ENCODE measurements at regions not wholly inside any gene's neighbourhood (a gene's known extent, or its start where the extent isn't known, plus 50 kb on each side); places are given as distances from the start of the nearest gene placed in this dataset.
"Not testable (repeated sequence)": the region's sequence is repeated elsewhere in the genome, so short reads cannot be mapped to it uniquely, and the experiment has no call there.

DNA sequence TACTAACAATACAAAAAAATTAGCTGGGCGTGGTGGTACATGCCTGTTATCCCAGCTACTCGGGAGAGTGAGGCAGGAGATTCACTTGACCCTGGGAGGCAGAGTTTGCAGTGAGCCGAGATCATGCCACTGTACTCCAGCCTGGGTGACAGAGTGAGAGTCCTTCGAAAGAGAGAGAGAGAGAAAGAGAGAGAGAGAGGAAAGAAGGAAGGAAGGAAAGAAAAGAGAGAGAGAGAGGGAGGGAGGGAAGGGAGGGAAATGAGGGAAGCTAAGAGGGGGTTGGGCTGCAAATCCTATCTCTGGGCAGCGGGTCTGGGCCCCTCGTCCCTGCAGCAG is 59.9 kb upstream of the TFRC start:
- peaks cover 22% of the 10 kb centered on the region for H3K4me1 Mint-ChIP-seq (ENCODE audit: low read depth)
- no peaks in the 10 kb centered on the region; the same call in 1 of the 2 replicates for H3K9me3 Mint-ChIP-seq
- H3K4me3 Mint-ChIP-seq: no peak overlapping the region
- H3K36me3 Mint-ChIP-seq (ENCODE audit: low read depth): peaks cover 5% of the 10 kb centered on the region
- no peak overlapping the region for H3K27ac Mint-ChIP-seq
- DNase-seq: no peak
- TF ChIP-seq, protein P1, sequence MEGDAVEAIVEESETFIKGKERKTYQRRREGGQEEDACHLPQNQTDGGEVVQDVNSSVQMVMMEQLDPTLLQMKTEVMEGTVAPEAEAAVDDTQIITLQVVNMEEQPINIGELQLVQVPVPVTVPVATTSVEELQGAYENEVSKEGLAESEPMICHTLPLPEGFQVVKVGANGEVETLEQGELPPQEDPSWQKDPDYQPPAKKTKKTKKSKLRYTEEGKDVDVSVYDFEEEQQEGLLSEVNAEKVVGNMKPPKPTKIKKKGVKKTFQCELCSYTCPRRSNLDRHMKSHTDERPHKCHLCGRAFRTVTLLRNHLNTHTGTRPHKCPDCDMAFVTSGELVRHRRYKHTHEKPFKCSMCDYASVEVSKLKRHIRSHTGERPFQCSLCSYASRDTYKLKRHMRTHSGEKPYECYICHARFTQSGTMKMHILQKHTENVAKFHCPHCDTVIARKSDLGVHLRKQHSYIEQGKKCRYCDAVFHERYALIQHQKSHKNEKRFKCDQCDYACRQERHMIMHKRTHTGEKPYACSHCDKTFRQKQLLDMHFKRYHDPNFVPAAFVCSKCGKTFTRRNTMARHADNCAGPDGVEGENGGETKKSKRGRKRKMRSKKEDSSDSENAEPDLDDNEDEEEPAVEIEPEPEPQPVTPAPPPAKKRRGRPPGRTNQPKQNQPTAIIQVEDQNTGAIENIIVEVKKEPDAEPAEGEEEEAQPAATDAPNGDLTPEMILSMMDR (IDR thresholded peaks at IDR 0.05): no peak
- peaks cover 16% of the 10 kb centered on the region for H3K27me3 Mint-ChIP-seq (ENCODE audit: insufficient read depth)

DNA sequence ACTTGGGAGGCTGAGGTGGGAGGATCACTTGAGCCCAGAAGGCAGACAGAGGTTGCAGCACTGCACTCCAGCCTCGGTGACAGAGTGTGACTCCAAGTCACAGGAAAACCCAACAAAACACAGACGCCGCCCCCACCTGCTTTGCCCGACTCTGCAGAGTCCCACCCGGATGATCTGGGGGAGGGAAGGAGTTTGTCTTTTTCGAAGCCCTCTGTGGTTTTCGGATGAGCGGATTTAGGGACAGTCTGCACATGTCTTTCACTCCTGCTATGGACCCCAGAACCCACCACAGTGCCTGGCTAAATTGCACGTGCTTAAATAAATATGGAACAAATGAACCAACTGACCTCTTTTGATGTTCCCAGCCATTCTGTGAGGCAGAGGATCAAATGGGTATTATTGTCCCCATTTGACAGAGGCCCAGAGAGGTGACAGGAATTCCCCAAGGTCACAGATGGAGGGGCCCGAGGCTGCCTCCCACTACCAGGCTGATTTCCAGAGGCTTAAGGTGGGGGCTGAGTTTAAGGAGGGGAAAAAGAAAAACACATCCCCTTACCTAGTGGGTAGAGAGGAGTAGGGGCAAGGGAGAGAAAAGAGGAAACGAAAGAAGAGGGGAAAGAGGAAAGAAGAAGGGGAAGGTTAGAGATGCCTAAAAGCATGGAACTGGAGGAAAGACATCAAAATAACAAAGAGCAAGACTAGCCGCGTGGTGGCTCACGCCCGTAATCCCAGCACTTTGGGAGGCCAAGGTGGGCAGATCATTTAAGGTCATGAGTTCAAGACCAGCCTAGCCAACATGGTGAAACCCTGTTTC is 59.4 kb upstream of the TFRC start:
- H3K27ac Mint-ChIP-seq: no peak overlapping the region
- no peak for DNase-seq

DNA sequence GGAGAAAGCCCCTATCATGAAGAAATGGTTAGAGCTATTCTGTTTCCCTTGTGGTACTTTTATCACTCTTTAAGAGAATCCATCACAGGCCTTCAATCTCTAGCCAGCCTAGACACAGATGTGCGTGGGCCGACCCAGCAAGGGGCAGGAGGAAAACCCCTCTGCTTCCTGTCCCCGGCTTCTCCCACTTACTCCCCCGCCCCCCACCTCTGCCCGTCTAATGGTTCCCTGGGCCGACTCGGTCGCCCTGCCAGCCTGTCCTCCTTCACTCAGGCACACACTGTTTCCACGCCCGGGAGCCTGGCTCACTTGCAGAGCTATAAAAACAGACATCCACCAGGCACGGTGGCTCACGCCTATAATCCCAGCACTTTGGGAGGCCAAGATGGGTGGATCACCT is 58.3 kb upstream of the TFRC start:
- H3K36me3 Mint-ChIP-seq (ENCODE audit: low read depth): peaks cover 5% of the 10 kb centered on the region
- no peak overlapping the region for H3K4me3 Mint-ChIP-seq
- H3K27ac Mint-ChIP-seq: no peak overlapping the region
- no peak for DNase-seq
- no peaks in the 10 kb centered on the region; the same call in 1 of the 2 replicates for H3K9me3 Mint-ChIP-seq
- H3K27me3 Mint-ChIP-seq (ENCODE audit: insufficient read depth): peaks cover 23% of the 10 kb centered on the region
- TF ChIP-seq, protein P1 (IDR thresholded peaks at IDR 0.05): no peak
- H3K4me1 Mint-ChIP-seq (ENCODE audit: low read depth): peaks cover 22% of the 10 kb centered on the region

More for the DNA sequence above, 59.4 kb upstream of the TFRC start:
- H3K27me3 Mint-ChIP-seq (ENCODE audit: insufficient read depth): peaks cover 19% of the 10 kb centered on the region
- no peaks in the 10 kb centered on the region; the same call in 1 of the 2 replicates for H3K9me3 Mint-ChIP-seq
- peaks cover 22% of the 10 kb centered on the region for H3K4me1 Mint-ChIP-seq (ENCODE audit: low read depth)
- peaks cover 5% of the 10 kb centered on the region for H3K36me3 Mint-ChIP-seq (ENCODE audit: low read depth)
- H3K4me3 Mint-ChIP-seq: no peak overlapping the region
- TF ChIP-seq, protein P1 (IDR thresholded peaks at IDR 0.05): no peak

DNA sequence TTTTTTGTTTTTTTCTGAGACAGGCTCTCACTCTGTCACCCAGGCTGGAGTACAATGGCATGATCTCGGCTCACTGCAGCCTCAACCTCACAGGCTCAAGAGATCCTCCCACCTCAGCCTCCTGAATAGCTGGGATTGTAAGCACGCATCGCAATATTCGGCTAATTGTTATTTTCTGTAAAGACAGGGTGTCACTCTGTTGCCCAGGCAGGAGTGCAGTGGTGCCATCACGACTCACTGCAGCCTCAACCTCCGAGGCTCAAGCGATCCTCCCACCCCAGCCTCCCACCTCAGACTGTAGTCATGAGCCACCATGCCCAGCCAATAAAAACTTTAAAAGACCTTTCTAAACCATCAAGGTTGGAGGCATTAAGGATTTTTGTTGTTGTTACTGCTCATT is 57.4 kb upstream of the TFRC start:
- Mint-ChIP-seq H3K27ac (no peak overlapping the region), H3K4me3 (no peak overlapping the region), H3K36me3 (ENCODE audit: low read depth) (peaks cover 5% of the 10 kb centered on the region), H3K4me1 (ENCODE audit: low read depth) (peaks cover 14% of the 10 kb centered on the region), H3K27me3 (ENCODE audit: insufficient read depth) (peaks cover 22% of the 10 kb centered on the region), H3K9me3 (no peaks in the 10 kb centered on the region; the same call in 1 of the 2 replicates)
- TF ChIP-seq, protein P1 (IDR thresholded peaks at IDR 0.05): no peak
- no peak for DNase-seq

DNA sequence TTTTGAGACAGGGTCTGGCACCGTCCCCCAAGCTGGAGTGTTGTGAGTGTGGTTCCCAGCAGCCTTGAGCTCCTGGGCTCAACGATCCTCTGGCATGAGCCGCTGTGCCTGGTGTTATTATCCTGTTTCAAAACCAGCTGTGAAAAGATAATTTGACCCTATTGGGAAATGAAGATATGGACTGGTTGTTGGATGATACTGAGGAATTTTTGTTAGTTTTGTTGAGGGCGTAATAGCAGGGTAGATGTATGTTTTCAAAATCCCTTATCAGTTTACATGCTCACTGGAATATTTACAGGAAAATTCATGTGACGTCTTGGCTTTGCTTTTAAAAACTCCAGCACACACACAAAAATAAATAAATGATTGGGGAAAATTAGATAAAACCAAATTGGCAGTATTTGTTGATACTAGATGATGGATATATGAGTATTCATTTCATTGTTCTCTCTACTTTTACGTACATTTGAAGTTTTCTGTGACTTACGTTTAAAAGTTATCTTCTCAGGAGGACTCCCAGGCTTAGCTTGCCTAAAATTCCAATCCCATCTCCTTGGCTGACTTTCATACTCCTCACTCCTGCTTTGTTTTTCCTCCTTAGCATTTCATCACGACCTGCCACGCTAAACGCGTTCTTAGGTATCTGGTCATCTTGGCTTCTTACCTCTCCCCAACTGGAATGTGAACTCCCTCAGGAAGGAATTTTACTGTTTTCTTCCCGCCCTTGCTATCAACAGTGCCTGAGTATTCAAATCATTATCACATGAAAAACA is 56.8 kb upstream of the TFRC start:
- Mint-ChIP-seq H3K4me1 (ENCODE audit: low read depth) (peaks cover 11% of the 10 kb centered on the region; the same call in 1 of the 2 replicates), H3K36me3 (ENCODE audit: low read depth) (peaks cover 5% of the 10 kb centered on the region), H3K4me3 (no peak overlapping the region), H3K9me3 (no peaks in the 10 kb centered on the region; the same call in 1 of the 2 replicates), H3K27ac (no peak overlapping the region), H3K27me3 (ENCODE audit: insufficient read depth) (peaks cover 25% of the 10 kb centered on the region)
- DNase-seq: no peak
- TF ChIP-seq, protein P1 (IDR thresholded peaks at IDR 0.05): no peak

DNA sequence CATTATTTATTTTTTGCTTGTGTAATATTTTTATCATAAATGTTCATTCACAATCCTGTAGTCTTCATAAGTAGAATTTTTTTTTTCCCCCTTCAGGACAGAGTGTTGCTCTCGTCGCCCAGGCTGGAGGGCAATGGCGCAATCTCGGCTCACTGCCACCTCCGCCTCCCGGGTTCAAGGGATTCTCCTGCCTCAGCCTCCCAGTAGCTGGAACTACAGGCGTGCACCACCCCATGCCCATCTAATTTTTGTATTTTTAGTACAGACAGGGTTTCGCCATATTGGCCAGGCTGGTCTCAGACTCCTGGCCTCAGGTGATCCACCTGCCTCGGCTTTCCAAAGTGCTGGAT is 54.7 kb upstream of the TFRC start:
- H3K27ac Mint-ChIP-seq; H3K4me1 Mint-ChIP-seq (ENCODE audit: low read depth); H3K36me3 Mint-ChIP-seq (ENCODE audit: low read depth); DNase-seq; H3K4me3 Mint-ChIP-seq; H3K9me3 Mint-ChIP-seq: not testable (repeated sequence)
- H3K27me3 Mint-ChIP-seq (ENCODE audit: insufficient read depth): peaks cover 31% of the 10 kb centered on the region

Measured in HFFc6 (cell line).